SK-N-SH (cell line): ENCODE measurements at regions not wholly inside any gene's neighbourhood (a gene's known extent, or its start where the extent isn't known, plus 50 kb on each side); places are given as distances from the start of the nearest gene placed in this dataset.

Experiments used
- CHD2 ChIP-seq: fragments of 150-350 bp; IDR thresholded peaks from 2 replicates; pipeline ENCODE4 v1.6.1; 2018; ENCODE audit warnings: low read length; ENCODE audit not compliant: partially characterized antibody
- EP300 ChIP-seq, 2 experiments: IDR thresholded peaks; 2 replicates each; pipeline versions ENCODE4 v1.4.0 to v1.6.1; 2012; ENCODE audit warnings: borderline replicate concordance in 1 of 2, low read depth in 1 of 2, low read length in 1 of 2
- EZH2phosphoT487 ChIP-seq: fragments of 200-600 bp; sonication (generic); IDR thresholded peaks from 2 replicates; pipeline ENCODE4 v1.6.1; 2017; ENCODE audit warnings: low read depth, mixed run types, mild to moderate bottlenecking, antibody characterized with exemption, moderate library complexity, borderline replicate concordance
- FOXM1 ChIP-seq: IDR thresholded peaks from 2 replicates; pipeline ENCODE4 v1.4.0; 2012; ENCODE audit warnings: low read depth, mild to moderate bottlenecking
- MXI1 ChIP-seq: IDR thresholded peaks from 2 replicates; pipeline ENCODE4 v1.6.1; 2012; ENCODE audit warnings: mild to moderate bottlenecking, low read depth, low read length, improper control_type of control experiment
- POLR2AphosphoS5 ChIP-seq: IDR thresholded peaks from 2 replicates; pipeline ENCODE4 v1.6.1; 2012; ENCODE audit warnings: low read depth, low read length
- RXRA ChIP-seq: IDR thresholded peaks from 2 replicates; pipeline ENCODE4 v1.4.0; 2012; ENCODE audit warnings: low read depth, mild to moderate bottlenecking, borderline replicate concordance
- SIN3A ChIP-seq: IDR thresholded peaks from 2 replicates; pipeline ENCODE4 v1.6.1; 2012; ENCODE audit warnings: low read depth, mild to moderate bottlenecking, low read length, moderate library complexity, borderline replicate concordance
- SMC3 ChIP-seq: IDR thresholded peaks from 2 replicates; pipeline ENCODE4 v1.6.1; 2012; ENCODE audit warnings: low read depth, low read length, improper control_type of control experiment
- TF ChIP-seq, protein P1 (sequence below): fragments of 200-600 bp; sonication (generic); IDR thresholded peaks from 2 replicates; pipeline ENCODE4 v1.6.1; 2017; ENCODE audit warnings: antibody characterized with exemption, mild to moderate bottlenecking, moderate library complexity
- TF ChIP-seq, protein P2 (sequence below): IDR thresholded peaks from 2 replicates; pipeline ENCODE4 v1.6.1; 2012; ENCODE audit warnings: mild to moderate bottlenecking, low read depth, low read length, moderate library complexity
- TF ChIP-seq, protein P3 (sequence below): IDR thresholded peaks from 2 replicates; pipeline ENCODE4 v1.4.0; 2012; ENCODE audit warnings: low read depth

DNA sequence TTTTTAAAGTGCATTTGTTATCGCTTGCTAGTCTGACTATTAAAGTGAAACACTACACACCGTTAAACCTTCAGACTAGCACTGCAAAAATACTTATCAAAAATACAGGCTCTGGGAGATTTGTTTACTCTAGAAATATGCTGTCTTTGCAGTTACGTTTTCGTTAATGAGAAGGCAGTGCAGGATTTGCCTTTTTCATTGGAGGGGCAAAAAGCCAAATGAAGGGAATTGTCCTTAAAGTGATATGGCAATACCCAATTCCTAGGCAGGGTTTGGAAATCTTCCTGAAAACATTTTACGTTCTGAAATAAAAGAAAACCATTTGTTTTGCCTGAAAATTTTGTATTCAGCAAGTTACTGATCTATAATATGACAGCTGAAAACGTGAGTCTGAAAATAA is 1800.2 kb downstream of the MAT2B start:
- TF ChIP-seq, protein P1, sequence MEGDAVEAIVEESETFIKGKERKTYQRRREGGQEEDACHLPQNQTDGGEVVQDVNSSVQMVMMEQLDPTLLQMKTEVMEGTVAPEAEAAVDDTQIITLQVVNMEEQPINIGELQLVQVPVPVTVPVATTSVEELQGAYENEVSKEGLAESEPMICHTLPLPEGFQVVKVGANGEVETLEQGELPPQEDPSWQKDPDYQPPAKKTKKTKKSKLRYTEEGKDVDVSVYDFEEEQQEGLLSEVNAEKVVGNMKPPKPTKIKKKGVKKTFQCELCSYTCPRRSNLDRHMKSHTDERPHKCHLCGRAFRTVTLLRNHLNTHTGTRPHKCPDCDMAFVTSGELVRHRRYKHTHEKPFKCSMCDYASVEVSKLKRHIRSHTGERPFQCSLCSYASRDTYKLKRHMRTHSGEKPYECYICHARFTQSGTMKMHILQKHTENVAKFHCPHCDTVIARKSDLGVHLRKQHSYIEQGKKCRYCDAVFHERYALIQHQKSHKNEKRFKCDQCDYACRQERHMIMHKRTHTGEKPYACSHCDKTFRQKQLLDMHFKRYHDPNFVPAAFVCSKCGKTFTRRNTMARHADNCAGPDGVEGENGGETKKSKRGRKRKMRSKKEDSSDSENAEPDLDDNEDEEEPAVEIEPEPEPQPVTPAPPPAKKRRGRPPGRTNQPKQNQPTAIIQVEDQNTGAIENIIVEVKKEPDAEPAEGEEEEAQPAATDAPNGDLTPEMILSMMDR: no peak
- no peak for TF ChIP-seq FOXM1
- no peak for TF ChIP-seq RXRA
- TF ChIP-seq SIN3A: no peak
- TF ChIP-seq EZH2phosphoT487: no peak
- TF ChIP-seq, protein P2, sequence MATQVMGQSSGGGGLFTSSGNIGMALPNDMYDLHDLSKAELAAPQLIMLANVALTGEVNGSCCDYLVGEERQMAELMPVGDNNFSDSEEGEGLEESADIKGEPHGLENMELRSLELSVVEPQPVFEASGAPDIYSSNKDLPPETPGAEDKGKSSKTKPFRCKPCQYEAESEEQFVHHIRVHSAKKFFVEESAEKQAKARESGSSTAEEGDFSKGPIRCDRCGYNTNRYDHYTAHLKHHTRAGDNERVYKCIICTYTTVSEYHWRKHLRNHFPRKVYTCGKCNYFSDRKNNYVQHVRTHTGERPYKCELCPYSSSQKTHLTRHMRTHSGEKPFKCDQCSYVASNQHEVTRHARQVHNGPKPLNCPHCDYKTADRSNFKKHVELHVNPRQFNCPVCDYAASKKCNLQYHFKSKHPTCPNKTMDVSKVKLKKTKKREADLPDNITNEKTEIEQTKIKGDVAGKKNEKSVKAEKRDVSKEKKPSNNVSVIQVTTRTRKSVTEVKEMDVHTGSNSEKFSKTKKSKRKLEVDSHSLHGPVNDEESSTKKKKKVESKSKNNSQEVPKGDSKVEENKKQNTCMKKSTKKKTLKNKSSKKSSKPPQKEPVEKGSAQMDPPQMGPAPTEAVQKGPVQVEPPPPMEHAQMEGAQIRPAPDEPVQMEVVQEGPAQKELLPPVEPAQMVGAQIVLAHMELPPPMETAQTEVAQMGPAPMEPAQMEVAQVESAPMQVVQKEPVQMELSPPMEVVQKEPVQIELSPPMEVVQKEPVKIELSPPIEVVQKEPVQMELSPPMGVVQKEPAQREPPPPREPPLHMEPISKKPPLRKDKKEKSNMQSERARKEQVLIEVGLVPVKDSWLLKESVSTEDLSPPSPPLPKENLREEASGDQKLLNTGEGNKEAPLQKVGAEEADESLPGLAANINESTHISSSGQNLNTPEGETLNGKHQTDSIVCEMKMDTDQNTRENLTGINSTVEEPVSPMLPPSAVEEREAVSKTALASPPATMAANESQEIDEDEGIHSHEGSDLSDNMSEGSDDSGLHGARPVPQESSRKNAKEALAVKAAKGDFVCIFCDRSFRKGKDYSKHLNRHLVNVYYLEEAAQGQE: no peak
- TF ChIP-seq MXI1: no peak
- TF ChIP-seq CHD2: no peak
- no peak for TF ChIP-seq SMC3
- TF ChIP-seq POLR2AphosphoS5: no peak
- TF ChIP-seq, protein P3, sequence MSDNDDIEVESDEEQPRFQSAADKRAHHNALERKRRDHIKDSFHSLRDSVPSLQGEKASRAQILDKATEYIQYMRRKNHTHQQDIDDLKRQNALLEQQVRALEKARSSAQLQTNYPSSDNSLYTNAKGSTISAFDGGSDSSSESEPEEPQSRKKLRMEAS: no peak
- no peak for TF ChIP-seq EP300 (IDR thresholded peaks at IDR 0.05; ENCODE audit: borderline replicate concordance in 1 of 2, low read depth in 1 of 2, low read length in 1 of 2)
